DOHH2 (cell line): ENCODE measurements at regions not wholly inside any gene's neighbourhood (a gene's known extent, or its start where the extent isn't known, plus 50 kb on each side); places are given as distances from the start of the nearest gene placed in this dataset.

Experiments
- EZH2phosphoT487 ChIP-seq: fragments of 200-600 bp; sonication (generic); IDR thresholded peaks from 2 replicates; pipeline ENCODE4 v1.6.1; 2017; ENCODE audit warnings: borderline replicate concordance, mild to moderate bottlenecking, antibody characterized with exemption, low read length, moderate library complexity, mixed read lengths
- TF ChIP-seq, protein P1 (sequence below): fragments of 200-600 bp; sonication (generic); IDR thresholded peaks from one replicate; pipeline ENCODE4 v1.5.1; 2014; ENCODE audit warnings: antibody characterized with exemption, mild to moderate bottlenecking, low read depth, low read length; ENCODE audit not compliant: poor library complexity, severe bottlenecking

DNA sequence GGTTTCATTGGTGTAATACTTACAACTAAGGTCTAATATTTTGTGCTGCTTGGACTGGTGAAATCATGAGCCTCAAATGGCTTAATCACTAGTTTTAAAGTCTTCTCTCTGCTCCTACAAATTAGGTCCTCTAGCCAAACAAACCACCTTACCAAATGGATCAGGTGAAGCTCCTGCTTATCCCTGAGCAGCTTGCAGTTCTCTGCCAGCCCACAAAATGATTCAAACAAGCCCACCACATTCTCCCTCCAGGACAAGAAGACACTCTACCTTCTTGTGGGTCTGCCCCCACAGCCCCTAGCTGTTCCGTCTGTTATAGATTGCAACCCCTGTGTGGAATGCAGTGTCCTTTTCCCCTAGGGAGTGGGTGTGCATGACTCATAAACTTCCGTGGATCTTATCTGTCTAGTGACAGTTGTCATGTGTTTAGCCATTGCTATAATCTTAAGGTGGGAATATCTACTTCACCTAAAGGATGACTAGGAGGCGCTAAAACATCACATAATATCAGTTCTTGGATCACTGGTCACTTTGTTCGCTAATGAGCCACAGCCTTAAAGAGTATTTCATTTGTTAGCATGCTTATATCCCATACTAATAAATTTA, 940.5 kb upstream of the MANEA start:
- TF ChIP-seq, protein P1, sequence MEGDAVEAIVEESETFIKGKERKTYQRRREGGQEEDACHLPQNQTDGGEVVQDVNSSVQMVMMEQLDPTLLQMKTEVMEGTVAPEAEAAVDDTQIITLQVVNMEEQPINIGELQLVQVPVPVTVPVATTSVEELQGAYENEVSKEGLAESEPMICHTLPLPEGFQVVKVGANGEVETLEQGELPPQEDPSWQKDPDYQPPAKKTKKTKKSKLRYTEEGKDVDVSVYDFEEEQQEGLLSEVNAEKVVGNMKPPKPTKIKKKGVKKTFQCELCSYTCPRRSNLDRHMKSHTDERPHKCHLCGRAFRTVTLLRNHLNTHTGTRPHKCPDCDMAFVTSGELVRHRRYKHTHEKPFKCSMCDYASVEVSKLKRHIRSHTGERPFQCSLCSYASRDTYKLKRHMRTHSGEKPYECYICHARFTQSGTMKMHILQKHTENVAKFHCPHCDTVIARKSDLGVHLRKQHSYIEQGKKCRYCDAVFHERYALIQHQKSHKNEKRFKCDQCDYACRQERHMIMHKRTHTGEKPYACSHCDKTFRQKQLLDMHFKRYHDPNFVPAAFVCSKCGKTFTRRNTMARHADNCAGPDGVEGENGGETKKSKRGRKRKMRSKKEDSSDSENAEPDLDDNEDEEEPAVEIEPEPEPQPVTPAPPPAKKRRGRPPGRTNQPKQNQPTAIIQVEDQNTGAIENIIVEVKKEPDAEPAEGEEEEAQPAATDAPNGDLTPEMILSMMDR, result peak; percentile 9
- TF ChIP-seq EZH2phosphoT487, result no peak
